HFFc6 (cell line): ENCODE measurements at regions not wholly inside any gene's neighbourhood (a gene's known extent, or its start where the extent isn't known, plus 50 kb on each side); places are given as distances from the start of the nearest gene placed in this dataset.

Source experiments
- DNase-seq: peaks from one replicate; pipeline ENCODE4 v3.0.0-alpha.2; 2018
- H3K27ac Mint-ChIP-seq: 2 replicates; pipeline ENCODE4 v1.8.0; 2020; ENCODE audit warnings: mild to moderate bottlenecking, mixed read lengths
- H3K27me3 Mint-ChIP-seq: 2 replicates; pipeline ENCODE4 v1.8.0; 2021; ENCODE audit warnings: mild to moderate bottlenecking, moderate library complexity, mixed read lengths; ENCODE audit not compliant: insufficient read depth
- H3K36me3 Mint-ChIP-seq: 2 replicates; pipeline ENCODE4 v1.8.0; 2021; ENCODE audit warnings: low read depth, mixed read lengths
- H3K4me1 Mint-ChIP-seq: 2 replicates; pipeline ENCODE4 v1.8.0; 2020; ENCODE audit warnings: low read depth, mixed read lengths
- H3K4me3 Mint-ChIP-seq: 2 replicates; pipeline ENCODE4 v1.8.0; 2020; ENCODE audit warnings: mild to moderate bottlenecking, moderate library complexity, mixed read lengths
- H3K9me3 Mint-ChIP-seq: 2 replicates; pipeline ENCODE4 v1.8.0; 2020; ENCODE audit warnings: mild to moderate bottlenecking, mixed read lengths
- CTCF ChIP-seq: fragments of 200-600 bp; sonication (generic); IDR thresholded peaks from 2 replicates; pipeline ENCODE4 v1.5.0; 2021; ENCODE audit warnings: antibody characterized with exemption, mild to moderate bottlenecking

- no peaks in the 10 kb centered on the region for H3K4me1 Mint-ChIP-seq
- H3K27ac Mint-ChIP-seq: no peak overlapping the region
- peaks cover 5% of the 10 kb centered on the region; the same call in 1 of the 2 replicates for H3K9me3 Mint-ChIP-seq
- no peak for TF ChIP-seq CTCF
- no peak overlapping the region for H3K4me3 Mint-ChIP-seq
- no peaks in the 10 kb centered on the region for H3K36me3 Mint-ChIP-seq
- peaks cover 11% of the 10 kb centered on the region for H3K27me3 Mint-ChIP-seq
- DNase-seq: no peak
Measured at GRCh38 chr19:33905473-33905936, 108.8 kb downstream of the KCTD15 start.

DNA sequence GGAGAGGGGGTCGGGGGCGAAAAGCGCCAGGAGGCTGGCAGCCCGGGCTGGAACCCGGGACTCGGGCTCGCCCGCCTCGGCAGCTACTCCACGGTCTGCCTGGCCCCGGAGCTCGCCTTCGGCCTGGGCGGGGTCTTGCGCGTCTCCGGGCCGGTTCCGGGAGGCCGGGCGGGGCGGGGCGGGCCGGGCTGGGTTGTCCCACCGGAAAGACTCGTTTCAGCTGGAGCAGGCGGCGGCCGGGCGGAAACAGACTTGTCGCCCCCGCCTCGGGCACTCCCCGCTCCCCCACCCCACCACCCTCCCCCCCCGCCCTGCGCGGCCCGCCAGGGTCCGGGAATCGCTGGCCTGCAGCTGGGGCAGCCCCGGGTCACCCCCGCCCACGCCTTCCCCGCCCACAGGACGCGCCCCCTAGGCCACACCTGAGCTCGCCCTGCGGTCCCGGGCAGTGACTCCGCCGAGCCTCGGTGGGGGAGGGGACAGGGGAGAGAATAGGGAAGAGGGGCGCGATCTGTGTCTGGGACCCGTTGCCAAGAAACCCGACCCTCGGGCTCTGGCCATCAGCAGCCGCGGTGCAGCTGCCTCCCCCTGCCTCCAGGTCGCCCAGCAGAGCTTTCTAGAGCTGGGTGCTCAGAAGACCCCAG, 109.4 kb downstream of the KCTD15 start:
- H3K36me3 Mint-ChIP-seq: no peaks in the 10 kb centered on the region
- DNase-seq: no peak
- no peak overlapping the region for H3K4me3 Mint-ChIP-seq
- no peak overlapping the region for H3K27ac Mint-ChIP-seq
- peaks cover 11% of the 10 kb centered on the region for H3K27me3 Mint-ChIP-seq
- H3K9me3 Mint-ChIP-seq: peaks cover 3% of the 10 kb centered on the region; the same call in 1 of the 2 replicates
- no peaks in the 10 kb centered on the region for H3K4me1 Mint-ChIP-seq
- TF ChIP-seq CTCF: no peak

- no peak overlapping the region for H3K27ac Mint-ChIP-seq
- H3K36me3 Mint-ChIP-seq: no peaks in the 10 kb centered on the region
- TF ChIP-seq CTCF: no peak
- peaks cover 4% of the 10 kb centered on the region; the same call in 1 of the 2 replicates for H3K9me3 Mint-ChIP-seq
- no peaks in the 10 kb centered on the region for H3K4me1 Mint-ChIP-seq
- H3K4me3 Mint-ChIP-seq: no peak overlapping the region
- DNase-seq: no peak
- peaks cover 11% of the 10 kb centered on the region for H3K27me3 Mint-ChIP-seq
Measured at GRCh38 chr19:33906578-33907335, 110.1 kb downstream of the KCTD15 start.

DNA sequence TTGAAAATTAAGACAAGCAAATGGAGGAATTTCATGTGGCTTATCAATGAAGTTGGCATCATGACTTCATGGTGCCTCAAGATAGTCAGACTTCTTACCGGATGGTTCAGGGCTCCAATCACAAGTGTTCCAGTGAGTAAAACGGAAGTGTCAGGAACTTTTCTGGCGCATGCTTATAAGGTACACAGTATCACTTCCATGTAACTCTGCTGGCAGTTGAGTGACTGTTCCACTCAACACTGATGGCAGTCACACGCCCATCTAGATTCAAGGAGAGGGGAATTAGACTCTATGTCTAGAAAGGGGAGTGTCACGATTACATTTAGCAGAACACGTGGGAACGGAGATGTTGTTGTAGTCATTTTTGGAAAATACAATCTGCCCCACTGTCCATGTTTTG, 114.3 kb downstream of the KCTD15 start:
- no peak overlapping the region for H3K27ac Mint-ChIP-seq
- peaks cover 19% of the 10 kb centered on the region; the same call in 1 of the 2 replicates for H3K9me3 Mint-ChIP-seq
- peaks cover 4% of the 10 kb centered on the region for H3K27me3 Mint-ChIP-seq
- no peak overlapping the region for H3K4me3 Mint-ChIP-seq
- no peaks in the 10 kb centered on the region for H3K4me1 Mint-ChIP-seq
- no peak for DNase-seq
- H3K36me3 Mint-ChIP-seq: no peaks in the 10 kb centered on the region
- TF ChIP-seq CTCF: no peak

GRCh38 chr19:33914599-33914998, 117.9 kb downstream of the KCTD15 start:
- H3K4me3 Mint-ChIP-seq: no peak overlapping the region
- H3K9me3 Mint-ChIP-seq: peaks cover 19% of the 10 kb centered on the region; the same call in 1 of the 2 replicates
- H3K27me3 Mint-ChIP-seq: no peaks in the 10 kb centered on the region; the same call in none of the 2 replicates
- H3K27ac Mint-ChIP-seq: no peak overlapping the region
- H3K4me1 Mint-ChIP-seq: no peaks in the 10 kb centered on the region
- no peaks in the 10 kb centered on the region for H3K36me3 Mint-ChIP-seq
- TF ChIP-seq CTCF: no peak
- DNase-seq: no peak
